ENCODE measurements at regions not wholly inside any gene's neighbourhood (a gene's known extent, or its start where the extent isn't known, plus 50 kb on each side); places are given as distances from the start of the nearest gene placed in this dataset.

GRCh38 chr14:87055007-87055406 is 938.0 kb downstream of the GALC start:
- Histone ChIP-seq H3K27me3 (no peaks in the 10 kb centered on the region), H3K27ac (no peak overlapping the region), H3K9ac (ENCODE audit: low read depth in 2 of 2, low read length in 2 of 2) (no peak overlapping the region), H3K9me3 (no peaks in the 10 kb centered on the region), H3K4me3 (no peak overlapping the region), H3K4me1 (no peaks in the 10 kb centered on the region), H3K36me3 (no peaks in the 10 kb centered on the region)
- intact Hi-C loops (cut with DNase I) = no loop called here
- TF ChIP-seq CTCF (IDR thresholded peaks at IDR 0.05) = no peak
- no peak for DNase-seq

- no peak for TF ChIP-seq CTCF (IDR thresholded peaks at IDR 0.05)
Measured at GRCh38 chr14:87052646-87053225, 940.2 kb downstream of the GALC start.

GRCh38 chr14:87050421-87050820 is 942.6 kb downstream of the GALC start:
- intact Hi-C loops (cut with DNase I) = no loop called here
- no peaks in the 10 kb centered on the region for H3K9me3 ChIP-seq
- H3K4me1 ChIP-seq = no peaks in the 10 kb centered on the region
- no peaks in the 10 kb centered on the region for H3K36me3 ChIP-seq
- no peak overlapping the region for H3K27ac ChIP-seq
- H3K9ac ChIP-seq (ENCODE audit: low read depth in 2 of 2, low read length in 2 of 2) = no peak overlapping the region
- no peak for DNase-seq
- H3K27me3 ChIP-seq = no peaks in the 10 kb centered on the region
- no peak overlapping the region for H3K4me3 ChIP-seq
- TF ChIP-seq CTCF (IDR thresholded peaks at IDR 0.05) = no peak

More at GRCh38 chr14:87052646-87053225, 940.2 kb downstream of the GALC start:
- no peaks in the 10 kb centered on the region for H3K9me3 ChIP-seq
- H3K36me3 ChIP-seq = no peaks in the 10 kb centered on the region
- no peak overlapping the region for H3K9ac ChIP-seq (ENCODE audit: low read depth in 2 of 2, low read length in 2 of 2)
- H3K27ac ChIP-seq = no peak overlapping the region
- DNase-seq = no peak
- intact Hi-C loops (cut with DNase I) = no loop called here
- no peaks in the 10 kb centered on the region for H3K27me3 ChIP-seq
- no peaks in the 10 kb centered on the region for H3K4me1 ChIP-seq
- H3K4me3 ChIP-seq = no peak overlapping the region

GRCh38 chr14:87049950-87050349 is 943.0 kb downstream of the GALC start:
- DNase-seq = no peak

GRCh38 chr14:87046960-87047359 is 946.0 kb downstream of the GALC start:
- H3K4me1 ChIP-seq = no peaks in the 10 kb centered on the region
- H3K27me3 ChIP-seq = no peaks in the 10 kb centered on the region
- no peak overlapping the region for H3K9ac ChIP-seq (ENCODE audit: low read depth in 2 of 2, low read length in 2 of 2)
- H3K9me3 ChIP-seq = no peaks in the 10 kb centered on the region
- TF ChIP-seq CTCF (IDR thresholded peaks at IDR 0.05) = no peak
- H3K36me3 ChIP-seq = no peaks in the 10 kb centered on the region
- intact Hi-C loops (cut with DNase I) = no loop called here
- no peak for DNase-seq
- H3K27ac ChIP-seq = no peak overlapping the region
- H3K4me3 ChIP-seq = no peak overlapping the region

More at GRCh38 chr14:87049950-87050349, 943.0 kb downstream of the GALC start:
- Histone ChIP-seq H3K4me3 (no peak overlapping the region), H3K27me3 (no peaks in the 10 kb centered on the region), H3K36me3 (no peaks in the 10 kb centered on the region), H3K9me3 (no peaks in the 10 kb centered on the region), H3K27ac (no peak overlapping the region), H3K4me1 (no peaks in the 10 kb centered on the region), H3K9ac (ENCODE audit: low read depth in 2 of 2, low read length in 2 of 2) (no peak overlapping the region)
- intact Hi-C loops (cut with DNase I) = no loop called here
- TF ChIP-seq CTCF (IDR thresholded peaks at IDR 0.05) = no peak

Measured in colonic mucosa (tissue), 4 donors.